VCaP (cell line): ENCODE measurements at regions not wholly inside any gene's neighbourhood (a gene's known extent, or its start where the extent isn't known, plus 50 kb on each side); places are given as distances from the start of the nearest gene placed in this dataset.

Source experiments
- H3K27ac ChIP-seq: fragments of 450-650 bp; 2 replicates; pipeline ENCODE4 v1.5.1; 2017
- CTCF ChIP-seq: fragments of 450-650 bp; conservative IDR thresholded peaks from 2 replicates; pipeline ENCODE4 v1.5.1; 2017; ENCODE audit warnings: mild to moderate bottlenecking, moderate library complexity

GRCh38 chr16:85306793-85307551, 194.7 kb upstream of the CIBAR2 start:
- no peak for TF ChIP-seq CTCF
- no peak overlapping the region for H3K27ac ChIP-seq

- TF ChIP-seq CTCF, result no peak
- no peak overlapping the region for H3K27ac ChIP-seq
Measured at GRCh38 chr16:85307552-85308364, 195.5 kb upstream of the CIBAR2 start.

GRCh38 chr16:85308611-85309540, 196.6 kb upstream of the CIBAR2 start:
- H3K27ac ChIP-seq, result no peak overlapping the region
- TF ChIP-seq CTCF, result no peak

- H3K27ac ChIP-seq, result no peak overlapping the region
- TF ChIP-seq CTCF, result no peak
Measured at GRCh38 chr16:85309656-85310587, 197.7 kb upstream of the CIBAR2 start.

- no peak for TF ChIP-seq CTCF
- no peak overlapping the region for H3K27ac ChIP-seq
Measured at GRCh38 chr16:85310868-85311585, 198.8 kb upstream of the CIBAR2 start.

- TF ChIP-seq CTCF, result no peak
- no peak overlapping the region for H3K27ac ChIP-seq
Measured at GRCh38 chr16:85311741-85312140, 199.5 kb upstream of the CIBAR2 start.
